ENCODE measurements at regions not wholly inside any gene's neighbourhood (a gene's known extent, or its start where the extent isn't known, plus 50 kb on each side); places are given as distances from the start of the nearest gene placed in this dataset.

- DNase-seq (ENCODE audit: low spot score): no peak
These were observed 222.8 kb downstream of the NDFIP2 start for GRCh38 chr13:79703772-79704171.

GRCh38 chr13:79695754-79696153 is 214.8 kb downstream of the NDFIP2 start:
- DNase-seq (ENCODE audit: low spot score): no peak

- DNase-seq (ENCODE audit: low spot score): no peak
These were observed 211.9 kb downstream of the NDFIP2 start for GRCh38 chr13:79692846-79693245.

GRCh38 chr13:79691826-79692225 is 210.9 kb downstream of the NDFIP2 start:
- no peak for DNase-seq (ENCODE audit: low spot score)

GRCh38 chr13:79688741-79689140 is 207.8 kb downstream of the NDFIP2 start:
- no peak for DNase-seq (ENCODE audit: low spot score)

GRCh38 chr13:79686441-79686840 is 205.5 kb downstream of the NDFIP2 start:
- no peak for DNase-seq (ENCODE audit: low spot score)

GRCh38 chr13:79684371-79684770 is 203.4 kb downstream of the NDFIP2 start:
- no peak for DNase-seq (ENCODE audit: low spot score)

- DNase-seq (ENCODE audit: low spot score): no peak
These were observed 201.2 kb downstream of the NDFIP2 start for GRCh38 chr13:79682164-79682563.

- DNase-seq (ENCODE audit: low spot score): no peak
These were observed 200.1 kb downstream of the NDFIP2 start for GRCh38 chr13:79681069-79681468.

GRCh38 chr13:79680485-79680884 is 199.5 kb downstream of the NDFIP2 start:
- no peak for DNase-seq (ENCODE audit: low spot score)

- DNase-seq (ENCODE audit: low spot score): peak; percentile 76
These were observed 198.4 kb downstream of the NDFIP2 start for GRCh38 chr13:79679334-79679733.

- no peak for DNase-seq (ENCODE audit: low spot score)
These were observed 197.1 kb downstream of the NDFIP2 start for GRCh38 chr13:79678100-79678499.

- DNase-seq (ENCODE audit: low spot score): no peak
These were observed 195.1 kb downstream of the NDFIP2 start for GRCh38 chr13:79675931-79676660.

GRCh38 chr13:79674765-79675515 is 194.0 kb downstream of the NDFIP2 start:
- DNase-seq (ENCODE audit: low spot score): no peak

GRCh38 chr13:79673993-79674377 is 193.0 kb downstream of the NDFIP2 start:
- no peak for DNase-seq (ENCODE audit: low spot score)

GRCh38 chr13:79673310-79673992 is 192.5 kb downstream of the NDFIP2 start:
- DNase-seq (ENCODE audit: low spot score): no peak

GRCh38 chr13:79671420-79671819 is 190.5 kb downstream of the NDFIP2 start:
- DNase-seq (ENCODE audit: low spot score): no peak

- no peak for DNase-seq (ENCODE audit: low spot score)
These were observed 187.3 kb downstream of the NDFIP2 start for GRCh38 chr13:79668201-79668752.

GRCh38 chr13:79667771-79668170 is 186.8 kb downstream of the NDFIP2 start:
- no peak for DNase-seq (ENCODE audit: low spot score)

- no peak for DNase-seq (ENCODE audit: low spot score)
These were observed 183.2 kb downstream of the NDFIP2 start for GRCh38 chr13:79663977-79664636.

- DNase-seq (ENCODE audit: low spot score): no peak
These were observed 182.5 kb downstream of the NDFIP2 start for GRCh38 chr13:79663435-79663834.

- no peak for DNase-seq (ENCODE audit: low spot score)
These were observed 181.9 kb downstream of the NDFIP2 start for GRCh38 chr13:79662882-79663281.
